ENCODE measurements at regions not wholly inside any gene's neighbourhood (a gene's known extent, or its start where the extent isn't known, plus 50 kb on each side); places are given as distances from the start of the nearest gene placed in this dataset.

DNA sequence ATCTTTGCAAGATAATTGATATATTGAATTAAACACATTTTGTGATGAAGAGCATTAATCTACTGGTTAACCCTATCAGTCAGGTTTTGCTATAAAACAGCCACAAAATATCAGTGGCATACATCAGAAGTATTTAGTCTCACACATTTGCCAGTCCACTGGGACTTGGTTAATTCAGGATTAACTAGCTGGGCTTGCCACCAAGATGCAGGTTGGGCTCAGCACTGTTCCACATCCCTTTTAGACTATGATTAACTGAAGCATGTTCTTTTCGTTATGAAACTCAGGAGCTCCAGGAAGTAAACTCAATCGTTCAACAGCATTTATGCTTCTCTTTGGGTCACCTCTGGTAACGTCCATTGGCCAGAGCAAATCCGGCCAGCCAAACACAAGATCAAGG is 538.1 kb upstream of the HS3ST1 start:
- TF ChIP-seq POLR2A (IDR thresholded peaks at IDR 0.05) (no peak), POLR2AphosphoS5 (IDR thresholded peaks at IDR 0.05) (no peak), CTCF (IDR thresholded peaks at IDR 0.05) (no peak)
